Caco-2 (cell line): ENCODE measurements at regions not wholly inside any gene's neighbourhood (a gene's known extent, or its start where the extent isn't known, plus 50 kb on each side); places are given as distances from the start of the nearest gene placed in this dataset.

ENCODE experiments used
- BruUV-seq: library from RNA; stranded (reverse); fragments of 400-500 nt; replicated peaks from 2 replicates; lab custom pipeline; 2021; lab: Mats Ljungman, UMichigan
- CTCF ChIA-PET: fragments of 300-600 bp; sonication (Branson Sonifier 250); formaldehyde crosslinking; loops from one replicate; lab custom pipeline; 2022; ENCODE audit warnings: antibody characterized with exemption; lab: Charles Lee
- POLR2A ChIA-PET: fragments of 300-600 bp; sonication (Branson Sonifier 250); formaldehyde crosslinking; loops from one replicate; lab custom pipeline; 2022; ENCODE audit warnings: antibody characterized with exemption; lab: Charles Lee
- DNase-seq, 2 experiments: peaks; one replicate each; pipeline versions ENCODE4 v3.0.0 to v3.0.0-alpha.2; 2020 to 2022
- H3K27me3 ChIP-seq: replicated peaks from 2 replicates; pipeline ENCODE4 v1.6.0; 2011; ENCODE audit warnings: low read length; ENCODE audit not compliant: control insufficient read depth, insufficient read depth
- H3K36me3 ChIP-seq: 2 replicates; pipeline ENCODE4 v1.5.1; 2011; ENCODE audit warnings: low read length; ENCODE audit not compliant: control insufficient read depth, insufficient read depth
- H3K4me1 ChIP-seq: fragments of 250-450 bp; sonication (Bioruptor Pico); 2 replicates; pipeline ENCODE4 v1.5.1; 2020; ENCODE audit warnings: mild to moderate bottlenecking
- H3K4me3 ChIP-seq: 2 replicates; pipeline ENCODE4 v1.5.1; 2011; ENCODE audit warnings: low read depth, mild to moderate bottlenecking, control low read depth, low read length
- H3K9me3 ChIP-seq: fragments of 250-450 bp; sonication (Bioruptor Pico); 2 replicates; pipeline ENCODE4 v1.5.1; 2020; ENCODE audit warnings: mild to moderate bottlenecking, moderate library complexity
- H3K27ac Mint-ChIP-seq: one replicate; pipeline ENCODE4 v1.8.0; 2022; ENCODE audit warnings: mixed read lengths; ENCODE audit not compliant: unreplicated experiment
- H3K27me3 Mint-ChIP-seq: one replicate; pipeline ENCODE4 v1.8.0; 2022; ENCODE audit warnings: mixed read lengths; ENCODE audit not compliant: insufficient read depth, unreplicated experiment
- H3K36me3 Mint-ChIP-seq: one replicate; pipeline ENCODE4 v1.8.0; 2022; ENCODE audit warnings: mild to moderate bottlenecking, mixed read lengths; ENCODE audit not compliant: insufficient read depth, unreplicated experiment
- H3K4me1 Mint-ChIP-seq: one replicate; pipeline ENCODE4 v1.8.0; 2022; ENCODE audit warnings: low read depth, mixed read lengths; ENCODE audit not compliant: unreplicated experiment
- H3K4me3 Mint-ChIP-seq: one replicate; pipeline ENCODE4 v1.8.0; 2022; ENCODE audit warnings: mild to moderate bottlenecking, moderate library complexity, mixed read lengths; ENCODE audit not compliant: unreplicated experiment
- H3K9me3 Mint-ChIP-seq: one replicate; pipeline ENCODE4 v1.8.0; 2022; ENCODE audit warnings: mixed read lengths; ENCODE audit not compliant: unreplicated experiment
- CTCF ChIP-seq, 2 experiments: fragments of 200-600 bp in 1 of 2; IDR thresholded peaks; 1 replicate in 1 of 2; 2 replicates in 1 of 2; pipeline versions ENCODE4 v1.5.1 to v1.8.0; 2011 to 2022; ENCODE audit warnings: antibody characterized with exemption in 1 of 2, control low read depth in 1 of 2, inconsistent platforms in 1 of 2, low read depth in 1 of 2, low read length in 1 of 2, mild to moderate bottlenecking in 1 of 2, moderate library complexity in 1 of 2; ENCODE audit not compliant: insufficient read depth in 1 of 2, severe bottlenecking in 1 of 2, unreplicated experiment in 1 of 2
- intact Hi-C: fragments of 100-400 bp; cut with micrococcal nuclease; formaldehyde crosslinking; loops from one replicate; pipeline ENCODE4 v1.10.0; 2022; ENCODE audit not compliant: unreplicated experiment

GRCh38 chr21:41562101-41563000 lies 54.4 kb upstream of the TMPRSS2 start:
- POLR2A ChIA-PET, result no interaction called here
- H3K36me3 Mint-ChIP-seq, result no peaks in the 10 kb centered on the region
- H3K27ac Mint-ChIP-seq, result no peak overlapping the region
- no TSS peak for BruUV-seq
- Histone ChIP-seq H3K36me3 (no peaks in the 10 kb centered on the region), H3K4me3 (no peak overlapping the region), H3K27me3 (no peaks in the 10 kb centered on the region), H3K4me1 (peaks cover 5% of the 10 kb centered on the region; the same call in 1 of the 2 replicates), H3K9me3 (no peaks in the 10 kb centered on the region)
- intact Hi-C loops, result no loop called here
- CTCF ChIA-PET, result no interaction called here
- H3K27me3 Mint-ChIP-seq, result no peaks in the 10 kb centered on the region
- H3K9me3 Mint-ChIP-seq, result no peaks in the 10 kb centered on the region
- DNase-seq, result no peak
- H3K4me3 Mint-ChIP-seq, result no peak overlapping the region
- TF ChIP-seq CTCF (IDR thresholded peaks at IDR 0.05; ENCODE audit: insufficient read depth in 1 of 2, low read depth in 1 of 2, low read length in 1 of 2, severe bottlenecking in 1 of 2, unreplicated experiment in 1 of 2), result no peak
- peaks cover 13% of the 10 kb centered on the region for H3K4me1 Mint-ChIP-seq

- POLR2A ChIA-PET, result no interaction called here
- CTCF ChIA-PET, result no interaction called here
- Mint-ChIP-seq H3K4me1 (peaks cover 13% of the 10 kb centered on the region), H3K9me3 (no peaks in the 10 kb centered on the region), H3K27me3 (no peaks in the 10 kb centered on the region), H3K27ac (no peak overlapping the region), H3K4me3 (no peak overlapping the region), H3K36me3 (no peaks in the 10 kb centered on the region)
- TF ChIP-seq CTCF (IDR thresholded peaks at IDR 0.05; ENCODE audit: insufficient read depth in 1 of 2, low read depth in 1 of 2, low read length in 1 of 2, severe bottlenecking in 1 of 2, unreplicated experiment in 1 of 2), result no peak
- no peak for DNase-seq
- no peaks in the 10 kb centered on the region for H3K27me3 ChIP-seq
- H3K9me3 ChIP-seq, result no peaks in the 10 kb centered on the region
- no peak overlapping the region for H3K4me3 ChIP-seq
- intact Hi-C loops, result no loop called here
- H3K36me3 ChIP-seq, result no peaks in the 10 kb centered on the region
- peaks cover 5% of the 10 kb centered on the region; the same call in 1 of the 2 replicates for H3K4me1 ChIP-seq
- no TSS peak for BruUV-seq
Observed at GRCh38 chr21:41561701-41562100, 53.7 kb upstream of the TMPRSS2 start.

- no peaks in the 10 kb centered on the region for H3K27me3 Mint-ChIP-seq
- intact Hi-C loops, result no loop called here
- peaks cover 5% of the 10 kb centered on the region; the same call in 1 of the 2 replicates for H3K4me1 ChIP-seq
- H3K9me3 Mint-ChIP-seq, result no peaks in the 10 kb centered on the region
- H3K36me3 Mint-ChIP-seq, result no peaks in the 10 kb centered on the region
- H3K36me3 ChIP-seq, result no peaks in the 10 kb centered on the region
- H3K9me3 ChIP-seq, result no peaks in the 10 kb centered on the region
- H3K27me3 ChIP-seq, result no peaks in the 10 kb centered on the region
- H3K4me3 Mint-ChIP-seq, result no peak overlapping the region
- no TSS peak for BruUV-seq
- no peak for DNase-seq
- ChIA-PET CTCF (no interaction called here), POLR2A (no interaction called here)
- no peak overlapping the region for H3K27ac Mint-ChIP-seq
- no peak for TF ChIP-seq CTCF (IDR thresholded peaks at IDR 0.05; ENCODE audit: insufficient read depth in 1 of 2, low read depth in 1 of 2, low read length in 1 of 2, severe bottlenecking in 1 of 2, unreplicated experiment in 1 of 2)
- H3K4me3 ChIP-seq, result no peak overlapping the region
- peaks cover 13% of the 10 kb centered on the region for H3K4me1 Mint-ChIP-seq
Observed at GRCh38 chr21:41560661-41561158, 52.8 kb upstream of the TMPRSS2 start.
